ENCODE measurements at regions not wholly inside any gene's neighbourhood (a gene's known extent, or its start where the extent isn't known, plus 50 kb on each side); places are given as distances from the start of the nearest gene placed in this dataset.

DNA sequence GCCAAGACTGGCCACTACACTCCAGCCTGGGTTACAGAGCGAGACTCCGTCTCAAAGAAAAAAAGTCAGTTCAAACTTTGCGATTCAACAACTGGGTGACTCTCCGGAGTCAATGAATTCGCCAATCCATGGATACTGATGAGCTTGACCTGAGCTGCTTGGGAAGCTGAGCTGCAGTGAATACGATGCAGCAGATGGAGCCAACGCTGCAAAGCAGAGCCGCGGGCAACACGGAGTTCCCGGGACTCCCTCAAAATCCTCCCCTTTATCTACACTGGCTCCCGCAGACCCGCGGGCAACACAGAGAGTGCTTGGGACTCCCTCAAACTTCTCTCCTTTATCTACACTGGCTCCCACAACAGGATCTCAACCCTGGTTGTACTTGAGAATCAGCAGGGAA is 62.6 kb upstream of the SALL4 start:
- no peaks in the 10 kb centered on the region for H3K27me3 ChIP-seq (ENCODE audit: control insufficient read depth, insufficient read depth, low read length)

DNA sequence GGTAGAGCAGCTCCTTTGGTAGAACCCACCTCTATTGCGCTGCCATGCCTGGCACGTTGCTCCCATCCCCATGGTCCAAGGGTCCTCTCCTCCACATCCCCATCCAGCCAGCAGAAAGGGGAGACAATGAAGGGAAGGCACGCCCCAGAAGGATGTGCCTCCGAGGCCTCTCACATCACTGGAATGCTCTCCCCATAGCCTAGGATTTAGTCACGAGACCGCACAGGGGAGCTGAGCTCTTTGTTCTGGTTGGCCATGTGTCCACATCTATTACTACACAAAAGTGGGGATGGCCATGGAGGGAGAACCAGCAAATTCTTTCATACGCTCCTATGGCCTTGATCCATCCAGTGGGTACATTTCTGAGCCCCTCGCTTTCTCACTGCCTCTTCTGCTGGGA is 60.5 kb upstream of the SALL4 start:
- no peaks in the 10 kb centered on the region for H3K4me1 ChIP-seq
- no peaks in the 10 kb centered on the region for H3K27me3 ChIP-seq (ENCODE audit: control insufficient read depth, insufficient read depth, low read length)
- no peak overlapping the region for H2AFZ ChIP-seq
- TF ChIP-seq, protein P1, sequence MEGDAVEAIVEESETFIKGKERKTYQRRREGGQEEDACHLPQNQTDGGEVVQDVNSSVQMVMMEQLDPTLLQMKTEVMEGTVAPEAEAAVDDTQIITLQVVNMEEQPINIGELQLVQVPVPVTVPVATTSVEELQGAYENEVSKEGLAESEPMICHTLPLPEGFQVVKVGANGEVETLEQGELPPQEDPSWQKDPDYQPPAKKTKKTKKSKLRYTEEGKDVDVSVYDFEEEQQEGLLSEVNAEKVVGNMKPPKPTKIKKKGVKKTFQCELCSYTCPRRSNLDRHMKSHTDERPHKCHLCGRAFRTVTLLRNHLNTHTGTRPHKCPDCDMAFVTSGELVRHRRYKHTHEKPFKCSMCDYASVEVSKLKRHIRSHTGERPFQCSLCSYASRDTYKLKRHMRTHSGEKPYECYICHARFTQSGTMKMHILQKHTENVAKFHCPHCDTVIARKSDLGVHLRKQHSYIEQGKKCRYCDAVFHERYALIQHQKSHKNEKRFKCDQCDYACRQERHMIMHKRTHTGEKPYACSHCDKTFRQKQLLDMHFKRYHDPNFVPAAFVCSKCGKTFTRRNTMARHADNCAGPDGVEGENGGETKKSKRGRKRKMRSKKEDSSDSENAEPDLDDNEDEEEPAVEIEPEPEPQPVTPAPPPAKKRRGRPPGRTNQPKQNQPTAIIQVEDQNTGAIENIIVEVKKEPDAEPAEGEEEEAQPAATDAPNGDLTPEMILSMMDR (IDR thresholded peaks at IDR 0.05), result no peak
- no peaks in the 10 kb centered on the region for H3K9me3 ChIP-seq (ENCODE audit: control insufficient read depth, low read length)
- no peak overlapping the region for H3K27ac ChIP-seq
- H3K36me3 ChIP-seq (ENCODE audit: control insufficient read depth, insufficient read depth, low read length), result no peaks in the 10 kb centered on the region
- H3K4me2 ChIP-seq (ENCODE audit: low read length), result no peak overlapping the region
- no peaks in the 10 kb centered on the region for H3K79me2 ChIP-seq
- no peak overlapping the region for H3K4me3 ChIP-seq (ENCODE audit: low read depth, low read length)
- H3K9ac ChIP-seq, result no peak overlapping the region

More for the DNA sequence above, 62.6 kb upstream of the SALL4 start:
- H3K9me3 ChIP-seq (ENCODE audit: control insufficient read depth, low read length), result no peaks in the 10 kb centered on the region
- H3K27ac ChIP-seq, result no peak overlapping the region
- no peaks in the 10 kb centered on the region for H3K36me3 ChIP-seq (ENCODE audit: control insufficient read depth, insufficient read depth, low read length)
- no peak overlapping the region for H3K9ac ChIP-seq
- no peak overlapping the region for H2AFZ ChIP-seq
- no peaks in the 10 kb centered on the region for H3K4me1 ChIP-seq
- no peak overlapping the region for H3K4me3 ChIP-seq (ENCODE audit: low read depth, low read length)
- H3K79me2 ChIP-seq, result no peaks in the 10 kb centered on the region
- no peak overlapping the region for H3K4me2 ChIP-seq (ENCODE audit: low read length)
- TF ChIP-seq, protein P1 (IDR thresholded peaks at IDR 0.05), result no peak

DNA sequence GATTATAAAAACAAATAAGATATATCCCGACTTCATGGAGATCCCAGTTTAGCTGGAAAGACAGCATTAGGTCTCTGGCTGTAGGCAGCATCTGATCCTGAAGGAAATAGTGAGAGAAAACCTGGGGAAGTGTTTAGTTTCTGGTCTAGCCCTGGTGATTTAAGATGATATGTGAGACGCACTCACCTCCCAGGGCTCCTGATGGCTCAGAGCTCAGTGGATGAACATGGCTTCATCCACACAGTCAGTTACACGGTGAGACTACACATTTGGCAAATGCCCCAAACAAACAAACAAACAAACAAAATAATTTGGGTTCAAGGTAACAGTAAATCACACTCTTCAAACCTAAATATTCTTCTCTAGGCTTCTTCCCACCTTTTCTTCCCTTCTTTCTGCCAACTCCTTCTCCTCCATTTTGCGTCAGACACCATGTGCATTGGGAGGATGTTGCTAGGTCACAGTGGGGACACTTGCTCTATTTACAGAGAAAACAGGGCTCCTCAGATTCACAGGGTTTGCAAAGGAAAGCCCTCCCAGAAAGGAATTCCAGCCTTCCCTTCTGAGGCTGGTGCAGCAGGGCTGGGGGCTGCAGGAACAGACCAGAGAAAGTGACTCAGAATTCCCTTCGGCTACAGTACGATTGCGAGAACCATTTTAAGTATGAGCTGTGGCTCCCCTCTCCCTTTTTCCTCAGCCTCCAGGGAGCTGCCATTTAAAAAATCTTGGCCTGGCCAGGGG is 59.6 kb upstream of the SALL4 start:
- Histone ChIP-seq H3K4me1 (no peaks in the 10 kb centered on the region), H3K36me3 (ENCODE audit: control insufficient read depth, insufficient read depth, low read length) (no peaks in the 10 kb centered on the region), H3K4me3 (ENCODE audit: low read depth, low read length) (no peak overlapping the region), H3K27ac (no peak overlapping the region), H2AFZ (no peak overlapping the region), H3K4me2 (ENCODE audit: low read length) (no peak overlapping the region), H3K27me3 (ENCODE audit: control insufficient read depth, insufficient read depth, low read length) (no peaks in the 10 kb centered on the region), H3K9ac (no peak overlapping the region), H3K9me3 (ENCODE audit: control insufficient read depth, low read length) (no peaks in the 10 kb centered on the region), H3K79me2 (no peaks in the 10 kb centered on the region)
- TF ChIP-seq, protein P1 (IDR thresholded peaks at IDR 0.05), result no peak

DNA sequence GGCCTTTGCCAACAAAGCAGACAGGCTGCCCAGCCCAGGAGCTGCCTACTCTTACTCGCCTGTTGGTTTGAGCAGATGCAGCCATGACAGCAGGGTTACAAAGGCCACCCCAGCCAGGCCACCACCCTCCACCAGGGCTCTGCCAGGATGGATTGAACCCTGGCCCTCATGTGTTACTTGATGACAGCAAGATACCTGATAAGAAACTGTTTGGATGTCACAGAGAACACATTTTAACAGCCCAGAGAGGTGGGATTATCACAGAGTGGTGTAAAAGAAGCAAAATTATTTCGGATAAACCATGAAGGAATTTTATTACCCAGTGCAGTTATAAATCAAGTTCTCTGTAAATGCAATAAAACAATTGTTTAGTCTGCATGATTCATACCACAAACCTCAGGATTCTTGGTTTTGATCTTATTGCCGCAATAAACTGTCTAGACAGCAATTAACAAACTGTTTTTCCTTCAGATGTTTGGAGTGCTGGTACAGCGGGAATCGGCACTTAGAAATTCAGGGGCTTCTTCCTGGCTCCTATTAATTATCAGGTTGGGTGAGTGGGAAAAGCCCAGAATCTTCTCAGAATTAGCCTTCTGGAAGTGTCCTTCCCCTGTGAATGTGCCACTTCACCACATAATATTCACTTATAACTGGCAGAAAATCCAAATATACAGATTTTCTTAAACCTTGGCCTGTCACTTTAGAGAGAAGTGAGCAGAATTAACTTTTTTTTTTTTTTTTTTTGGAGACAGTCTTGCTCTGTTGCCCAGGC is 58.0 kb upstream of the SALL4 start:
- no peaks in the 10 kb centered on the region for H3K4me1 ChIP-seq
- no peaks in the 10 kb centered on the region for H3K36me3 ChIP-seq (ENCODE audit: control insufficient read depth, insufficient read depth, low read length)
- no peak overlapping the region for H3K9ac ChIP-seq
- H3K4me3 ChIP-seq (ENCODE audit: low read depth, low read length), result no peak overlapping the region
- TF ChIP-seq, protein P1 (IDR thresholded peaks at IDR 0.05), result no peak
- no peaks in the 10 kb centered on the region for H3K9me3 ChIP-seq (ENCODE audit: control insufficient read depth, low read length)
- no peaks in the 10 kb centered on the region for H3K79me2 ChIP-seq
- no peak overlapping the region for H3K27ac ChIP-seq
- no peak overlapping the region for H2AFZ ChIP-seq
- H3K27me3 ChIP-seq (ENCODE audit: control insufficient read depth, insufficient read depth, low read length), result no peaks in the 10 kb centered on the region
- H3K4me2 ChIP-seq (ENCODE audit: low read length), result no peak overlapping the region
